SHP77 (cell line): ENCODE measurements at regions not wholly inside any gene's neighbourhood (a gene's known extent, or its start where the extent isn't known, plus 50 kb on each side); places are given as distances from the start of the nearest gene placed in this dataset.

Source experiments
- DNase-seq, 2 experiments: peaks; one replicate each; lab custom pipeline; 2025; lab: John Stamatoyannopoulos, UW

GRCh38 chr6:118761645-118762044, 110.3 kb upstream of the CEP85L start:
- no peak for DNase-seq

GRCh38 chr6:118758946-118759345, 107.6 kb upstream of the CEP85L start:
- no peak for DNase-seq

GRCh38 chr6:118755941-118756646, 104.7 kb upstream of the CEP85L start:
- DNase-seq = no peak

- no peak for DNase-seq
Observed at GRCh38 chr6:118752803-118753202, 101.4 kb upstream of the CEP85L start.

- DNase-seq = no peak
Observed at GRCh38 chr6:118751072-118751471, 99.7 kb upstream of the CEP85L start.

- no peak for DNase-seq
Observed at GRCh38 chr6:118750143-118750542, 98.8 kb upstream of the CEP85L start.

GRCh38 chr6:118748311-118749062, 97.1 kb upstream of the CEP85L start:
- peak; percentile 70 to 83 for DNase-seq

- DNase-seq = no peak
Observed at GRCh38 chr6:118746825-118747174, 95.4 kb upstream of the CEP85L start.

GRCh38 chr6:118746145-118746824, 94.9 kb upstream of the CEP85L start:
- no peak for DNase-seq

- DNase-seq = no peak
Observed at GRCh38 chr6:118745156-118745555, 93.8 kb upstream of the CEP85L start.

GRCh38 chr6:118744261-118744941, 93.0 kb upstream of the CEP85L start:
- DNase-seq = no peak

- no peak for DNase-seq
Observed at GRCh38 chr6:118743746-118744145, 92.4 kb upstream of the CEP85L start.

GRCh38 chr6:118740372-118740771, 89.0 kb upstream of the CEP85L start:
- no peak for DNase-seq

- no peak for DNase-seq
Observed at GRCh38 chr6:118739696-118740353, 88.4 kb upstream of the CEP85L start.

GRCh38 chr6:118736440-118736839, 85.0 kb upstream of the CEP85L start:
- no peak for DNase-seq

- no peak for DNase-seq
Observed at GRCh38 chr6:118735320-118735719, 83.9 kb upstream of the CEP85L start.

- DNase-seq = no peak
Observed at GRCh38 chr6:118725944-118726343, 74.6 kb upstream of the CEP85L start.

- DNase-seq = no peak
Observed at GRCh38 chr6:118724211-118724610, 72.8 kb upstream of the CEP85L start.

GRCh38 chr6:118722829-118723813, 71.7 kb upstream of the CEP85L start:
- DNase-seq = no peak

GRCh38 chr6:118720125-118720473, 68.7 kb upstream of the CEP85L start:
- DNase-seq = no peak
